SHP77 treated with DMSO at 0.1 percent for 48 hours (cell line): ENCODE measurements at regions not wholly inside any gene's neighbourhood (a gene's known extent, or its start where the extent isn't known, plus 50 kb on each side); places are given as distances from the start of the nearest gene placed in this dataset.

Experiments used
- DNase-seq: peaks from one replicate; lab custom pipeline; 2025; lab: John Stamatoyannopoulos, UW

- DNase-seq, result no peak
These were observed 629.0 kb downstream of the TBC1D22A start for GRCh38 chr22:47391169-47392053.

GRCh38 chr22:47390026-47390970 is 627.8 kb downstream of the TBC1D22A start:
- DNase-seq, result no peak

GRCh38 chr22:47389201-47389600 is 626.8 kb downstream of the TBC1D22A start:
- DNase-seq, result no peak

- DNase-seq, result no peak
These were observed 626.3 kb downstream of the TBC1D22A start for GRCh38 chr22:47388778-47389177.

- no peak for DNase-seq
These were observed 625.9 kb downstream of the TBC1D22A start for GRCh38 chr22:47388331-47388730.

GRCh38 chr22:47386812-47387510 is 624.5 kb downstream of the TBC1D22A start:
- no peak for DNase-seq

GRCh38 chr22:47384977-47385376 is 622.5 kb downstream of the TBC1D22A start:
- DNase-seq, result no peak

- no peak for DNase-seq
These were observed 619.9 kb downstream of the TBC1D22A start for GRCh38 chr22:47382164-47382890.

GRCh38 chr22:47381240-47381639 is 618.8 kb downstream of the TBC1D22A start:
- DNase-seq, result no peak

- no peak for DNase-seq
These were observed 618.2 kb downstream of the TBC1D22A start for GRCh38 chr22:47380692-47381091.

- DNase-seq, result no peak
These were observed 616.6 kb downstream of the TBC1D22A start for GRCh38 chr22:47379037-47379436.

- DNase-seq, result no peak
These were observed 615.6 kb downstream of the TBC1D22A start for GRCh38 chr22:47377926-47378560.

- no peak for DNase-seq
These were observed 614.6 kb downstream of the TBC1D22A start for GRCh38 chr22:47376901-47377505.

- DNase-seq, result no peak
These were observed 613.9 kb downstream of the TBC1D22A start for GRCh38 chr22:47376322-47376700.

GRCh38 chr22:47375621-47376321 is 613.3 kb downstream of the TBC1D22A start:
- no peak for DNase-seq

GRCh38 chr22:47374901-47375575 is 612.6 kb downstream of the TBC1D22A start:
- DNase-seq, result no peak

GRCh38 chr22:47374273-47374771 is 611.9 kb downstream of the TBC1D22A start:
- DNase-seq, result no peak

- DNase-seq, result no peak
These were observed 611.3 kb downstream of the TBC1D22A start for GRCh38 chr22:47373648-47374272.
